22Rv1 (cell line): ENCODE measurements at regions not wholly inside any gene's neighbourhood (a gene's known extent, or its start where the extent isn't known, plus 50 kb on each side); places are given as distances from the start of the nearest gene placed in this dataset.

Experiments used
- H3K27ac ChIP-seq: fragments of 450-650 bp; 2 replicates; pipeline ENCODE4 v1.5.1; 2017
- CTCF ChIP-seq: fragments of 450-650 bp; IDR thresholded peaks from 2 replicates; pipeline ENCODE4 v1.5.1; 2017; ENCODE audit warnings: mild to moderate bottlenecking
- ZFX ChIP-seq: fragments of 450-650 bp; IDR thresholded peaks from 2 replicates; pipeline ENCODE4 v1.6.1; 2017; ENCODE audit warnings: antibody characterized with exemption, borderline replicate concordance

GRCh38 chr4:24002330-24002966, 112.6 kb upstream of the PPARGC1A start:
- TF ChIP-seq CTCF (no peak), ZFX (no peak)
- H3K27ac ChIP-seq, result no peak overlapping the region

- H3K27ac ChIP-seq, result no peak overlapping the region
- no peak for TF ChIP-seq CTCF
- TF ChIP-seq ZFX, result no peak
Measured at GRCh38 chr4:24001486-24002329, 111.9 kb upstream of the PPARGC1A start.

- H3K27ac ChIP-seq, result no peak overlapping the region
- no peak for TF ChIP-seq ZFX
- no peak for TF ChIP-seq CTCF
Measured at GRCh38 chr4:24000470-24000831, 110.6 kb upstream of the PPARGC1A start.

GRCh38 chr4:23999714-24000469, 110.0 kb upstream of the PPARGC1A start:
- no peak overlapping the region for H3K27ac ChIP-seq
- TF ChIP-seq ZFX (no peak), CTCF (no peak)

- no peak overlapping the region for H3K27ac ChIP-seq
- TF ChIP-seq CTCF (no peak), ZFX (no peak)
Measured at GRCh38 chr4:23993373-23993772, 103.5 kb upstream of the PPARGC1A start.

GRCh38 chr4:23991444-23991843, 101.6 kb upstream of the PPARGC1A start:
- H3K27ac ChIP-seq, result no peak overlapping the region
- TF ChIP-seq CTCF, result no peak
- TF ChIP-seq ZFX, result no peak
